Hypothalamus (tissue), 51 donors: ENCODE measurements at regions not wholly inside any gene's neighbourhood (a gene's known extent, or its start where the extent isn't known, plus 50 kb on each side); places are given as distances from the start of the nearest gene placed in this dataset.
"Not testable (repeated sequence)": the region's sequence is repeated elsewhere in the genome, so short reads cannot be mapped to it uniquely, and the experiment has no call there.

Source experiments
- DNase-seq, 51 donors: peaks; one replicate each; lab custom pipeline; 2025; lab: John Stamatoyannopoulos, UW

DNA sequence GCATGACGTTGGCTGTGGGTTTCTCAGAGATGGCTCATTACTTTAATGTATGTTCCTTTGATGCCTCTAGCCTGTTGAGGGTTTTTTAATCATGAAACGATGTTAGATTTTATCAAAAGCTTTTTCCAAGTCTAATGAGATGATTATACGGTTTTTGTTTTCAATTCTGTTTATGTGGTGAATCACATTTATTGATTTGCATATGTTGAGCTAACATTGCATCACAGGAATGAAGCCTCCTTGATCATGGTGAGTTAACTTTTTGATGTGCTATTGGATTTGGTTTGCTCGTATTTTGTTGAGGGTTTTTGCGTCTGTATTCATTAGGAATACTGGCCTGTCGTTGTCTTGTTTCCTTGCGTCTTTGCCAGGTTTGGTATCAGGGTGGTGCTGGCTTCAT is 52.3 kb upstream of the PTPN12 start:
- DNase-seq: no peak

- no peak for DNase-seq
Measured at GRCh38 chr7:77482015-77482414, 55.1 kb upstream of the PTPN12 start.

DNA sequence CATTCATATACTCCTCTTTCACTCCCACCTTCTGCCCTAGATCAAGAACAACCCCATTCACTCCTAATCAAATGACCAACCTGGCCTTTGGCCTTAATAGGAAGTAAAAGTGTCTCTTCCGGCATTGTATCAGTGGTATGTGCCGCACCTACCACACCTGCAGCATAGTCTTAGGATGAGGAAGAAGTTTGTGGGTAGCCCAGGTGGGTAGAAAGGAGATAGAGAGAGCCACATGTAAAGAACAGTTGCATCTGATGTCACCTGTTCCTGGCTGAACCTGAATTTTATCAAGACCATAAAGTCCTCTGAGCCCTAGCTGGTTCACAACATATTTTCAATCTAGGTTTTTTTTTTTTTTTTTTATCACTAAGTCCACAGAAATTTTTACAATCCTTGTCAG is 55.5 kb upstream of the PTPN12 start:
- no peak for DNase-seq

- not testable (repeated sequence) for DNase-seq
Measured at GRCh38 chr7:77480102-77480627, 56.9 kb upstream of the PTPN12 start.

GRCh38 chr7:77479536-77480088 is 57.5 kb upstream of the PTPN12 start:
- DNase-seq: no peak

- no peak for DNase-seq
Measured at GRCh38 chr7:77476871-77477270, 60.2 kb upstream of the PTPN12 start.

DNA sequence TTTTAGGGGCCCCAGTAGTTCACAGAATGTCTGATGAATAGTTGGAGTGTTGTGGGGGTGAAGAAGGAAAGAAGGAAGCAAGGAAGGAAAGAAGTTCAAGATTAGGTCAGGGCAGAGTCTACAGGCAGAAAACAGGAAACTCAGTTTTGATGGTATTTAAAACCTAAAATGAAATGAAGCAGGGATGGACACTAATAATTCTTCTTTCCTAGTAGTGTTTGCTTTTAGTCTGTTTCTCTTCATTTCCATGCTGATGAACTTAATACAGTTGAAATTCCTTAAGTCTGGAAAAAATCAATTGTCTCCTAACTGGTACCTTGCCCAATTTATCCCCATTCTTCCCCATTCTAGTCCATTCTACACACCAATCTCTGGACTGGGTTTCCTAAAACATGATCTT is 59.0 kb upstream of the GSAP start:
- DNase-seq: no peak

DNA sequence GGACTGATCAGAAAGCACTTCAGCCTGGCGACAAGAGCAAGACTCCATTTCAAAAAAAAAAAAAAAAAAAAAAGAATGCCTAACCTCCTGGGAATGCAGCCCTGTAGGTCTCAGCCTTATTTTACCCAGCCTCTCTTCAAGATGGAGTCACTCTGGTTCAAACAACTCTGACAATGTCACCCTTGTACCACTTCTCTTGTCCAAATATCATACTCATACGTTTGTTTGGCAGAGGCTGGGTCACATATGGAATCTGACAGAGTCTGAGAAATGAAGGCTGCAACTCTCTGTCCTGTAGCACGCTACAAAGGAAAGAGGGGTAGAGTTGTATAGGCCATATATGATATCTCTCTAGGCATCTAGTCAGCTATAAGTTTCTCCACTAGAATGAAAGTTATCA is 58.6 kb upstream of the GSAP start:
- DNase-seq: no peak

- no peak for DNase-seq
Measured at GRCh38 chr7:77473229-77474005, 57.3 kb upstream of the GSAP start.

DNA sequence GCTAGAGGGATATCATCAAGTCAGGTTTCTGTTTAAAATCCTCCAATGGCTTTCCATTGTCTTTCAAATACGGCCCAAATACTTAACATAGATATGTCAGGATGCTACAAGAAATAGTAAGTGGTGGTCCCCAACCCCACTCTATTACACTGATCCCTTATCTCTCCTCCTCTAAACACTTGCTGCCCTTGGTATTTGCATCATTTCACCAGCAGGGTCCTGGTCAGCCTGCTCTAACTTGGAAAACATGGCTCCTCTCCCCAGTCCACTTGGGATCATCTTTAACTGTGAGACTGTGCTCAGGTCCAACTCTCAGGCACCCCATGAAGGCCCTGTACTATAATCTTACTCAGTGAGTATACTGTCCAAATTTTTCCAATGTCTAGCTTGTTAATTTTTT is 53.8 kb upstream of the GSAP start:
- no peak for DNase-seq

- peak in 3 of 51 donors; percentile 2 to 14 (median 10) for DNase-seq
Measured at GRCh38 chr7:77467408-77467807, 51.3 kb upstream of the GSAP start.

GRCh38 chr7:77466450-77466849 is 50.3 kb upstream of the GSAP start:
- DNase-seq: no peak
